ENCODE measurements at regions not wholly inside any gene's neighbourhood (a gene's known extent, or its start where the extent isn't known, plus 50 kb on each side); places are given as distances from the start of the nearest gene placed in this dataset.

- Histone ChIP-seq H3K4me3 (no peak overlapping the region), H3K9ac (ENCODE audit: control insufficient read depth, insufficient read depth, low read length) (no peak overlapping the region), H3K4me2 (ENCODE audit: control insufficient read depth, insufficient read depth) (no peak overlapping the region), H3K36me3 (ENCODE audit: control insufficient read depth in 2 of 2, insufficient read depth in 2 of 2, low read length in 1 of 2) (no peaks in the 10 kb centered on the region), H4K20me1 (ENCODE audit: control insufficient read depth, insufficient read depth) (no peaks in the 10 kb centered on the region), H3K27ac (ENCODE audit: control insufficient read depth, insufficient read depth) (no peak overlapping the region), H3K9me3 (replicated peaks; ENCODE audit: control insufficient read depth, insufficient read depth, low read length) (no peaks in the 10 kb centered on the region; the same call in 2 of the 3 replicates), H3K4me1 (ENCODE audit: control insufficient read depth, insufficient read depth, low read length) (no peaks in the 10 kb centered on the region), H3K27me3 (replicated peaks in 1 of 2; ENCODE audit: control insufficient read depth in 2 of 2, insufficient read depth in 2 of 2, low read length in 1 of 2) (no peaks in the 10 kb centered on the region; a peak in 2 of 4 replicates), H3K79me2 (ENCODE audit: control insufficient read depth, insufficient read depth, low read length) (no peaks in the 10 kb centered on the region), H2AFZ (ENCODE audit: control insufficient read depth, low read depth, low read length) (no peak overlapping the region)
- WGBS (ENCODE audit: insufficient coverage, insufficient replicate concordance, low lambda C conversion rate, missing lambda C conversion rate): 33% methylated on average over 2 of the region's 2 CpGs
- DNase-seq (ENCODE audit: low read depth, low spot score) (no peak), FAIRE-seq (no peak), ATAC-seq (no peak)
- in situ Hi-C loops (cut with MboI): no loop called here
- no TSS peak for BruUV-seq (replicated peaks)
- intact Hi-C loops (cut with micrococcal nuclease; ENCODE audit: unreplicated experiment): no loop called here
- ChIA-PET POLR2A (interaction anchor here (0.7 to 1.7 kb wide), 2 partner anchors 9 to 66 kb away, joined by 4 read pairs; no protein-coding TSS in a partner anchor), RAD21 (ENCODE audit: unreplicated experiment) (interaction anchor here (1.0 kb wide), 1 partner anchor 73 kb away, joined by 3 read pairs; no protein-coding TSS in a partner anchor), SMC1A (ENCODE audit: uncharacterized antibody, unreplicated experiment) (interaction anchor here (1.6 kb wide), 1 partner anchor 8 kb away, joined by 4 read pairs; no protein-coding TSS in a partner anchor), CTCF (interaction anchor here (1.3 to 1.6 kb wide), 2 partner anchors 8 to 73 kb away, joined by 6 to 11 read pairs; no protein-coding TSS in a partner anchor)
- TF ChIP-seq CHD2 (IDR thresholded peaks at IDR 0.05; ENCODE audit: borderline replicate concordance, low read depth, low read length) (no peak), POLR2A (IDR thresholded peaks at IDR 0.05; ENCODE audit: low read depth, low read length) (no peak), GABPA (IDR thresholded peaks at IDR 0.05; ENCODE audit: low read depth) (no peak), CHD4 (IDR thresholded peaks at IDR 0.05) (no peak), CEBPB (IDR thresholded peaks at IDR 0.05; ENCODE audit: borderline replicate concordance in 1 of 2, low read depth in 2 of 2, low read length in 2 of 2) (no peak), NR2C2 (IDR thresholded peaks at IDR 0.05; ENCODE audit: borderline replicate concordance, control insufficient read depth, insufficient read length, low read depth) (no peak), EED (IDR thresholded peaks at IDR 0.05; ENCODE audit: low read depth) (no peak), SP1 (IDR thresholded peaks at IDR 0.05; ENCODE audit: low read depth, low read length) (no peak), MTA2 (IDR thresholded peaks at IDR 0.05; ENCODE audit: low read depth) (no peak)
These were observed 63.1 kb downstream of the LRRC32 start for GRCh38 chr11:76607431-76607830.
